DMS 273 treated with DMSO at 0.1 percent for 48 hours (cell line): ENCODE measurements at regions not wholly inside any gene's neighbourhood (a gene's known extent, or its start where the extent isn't known, plus 50 kb on each side); places are given as distances from the start of the nearest gene placed in this dataset.
"Not testable (repeated sequence)": the region's sequence is repeated elsewhere in the genome, so short reads cannot be mapped to it uniquely, and the experiment has no call there.

Experiments
- DNase-seq: peaks from one replicate; lab custom pipeline; 2025; lab: John Stamatoyannopoulos, UW

- DNase-seq, result no peak
Observed at GRCh38 chr4:33073811-33074210, 2353.6 kb downstream of the PCDH7 start.

GRCh38 chr4:33078145-33078544 is 2358.0 kb downstream of the PCDH7 start:
- DNase-seq, result no peak

GRCh38 chr4:33080275-33080674 is 2360.1 kb downstream of the PCDH7 start:
- DNase-seq, result no peak

GRCh38 chr4:33085709-33086108 is 2365.5 kb downstream of the PCDH7 start:
- DNase-seq, result no peak

- DNase-seq, result no peak
Observed at GRCh38 chr4:33086331-33086925, 2366.3 kb downstream of the PCDH7 start.

GRCh38 chr4:33088713-33089112 is 2368.5 kb downstream of the PCDH7 start:
- no peak for DNase-seq

GRCh38 chr4:33090910-33091309 is 2370.7 kb downstream of the PCDH7 start:
- DNase-seq, result no peak

- no peak for DNase-seq
Observed at GRCh38 chr4:33091961-33092360, 2371.8 kb downstream of the PCDH7 start.

- no peak for DNase-seq
Observed at GRCh38 chr4:33104273-33104672, 2384.1 kb downstream of the PCDH7 start.

- no peak for DNase-seq
Observed at GRCh38 chr4:33107814-33108213, 2387.6 kb downstream of the PCDH7 start.

GRCh38 chr4:33111117-33111516 is 2390.9 kb downstream of the PCDH7 start:
- no peak for DNase-seq

- DNase-seq, result no peak
Observed at GRCh38 chr4:33116871-33117270, 2396.7 kb downstream of the PCDH7 start.

GRCh38 chr4:33126002-33126401 is 2405.8 kb downstream of the PCDH7 start:
- no peak for DNase-seq

- DNase-seq, result not testable (repeated sequence)
Observed at GRCh38 chr4:33130662-33131061, 2410.5 kb downstream of the PCDH7 start.

- DNase-seq, result no peak
Observed at GRCh38 chr4:33133723-33134122, 2413.6 kb downstream of the PCDH7 start.

GRCh38 chr4:33134366-33134765 is 2414.2 kb downstream of the PCDH7 start:
- no peak for DNase-seq

GRCh38 chr4:33149658-33150524 is 2429.7 kb downstream of the PCDH7 start:
- no peak for DNase-seq

GRCh38 chr4:33150525-33150910 is 2430.3 kb downstream of the PCDH7 start:
- no peak for DNase-seq

GRCh38 chr4:33160126-33160525 is 2440.0 kb downstream of the PCDH7 start:
- DNase-seq, result peak; percentile 1

GRCh38 chr4:33161202-33161601 is 2441.0 kb downstream of the PCDH7 start:
- no peak for DNase-seq

GRCh38 chr4:33162122-33162521 is 2442.0 kb downstream of the PCDH7 start:
- no peak for DNase-seq

GRCh38 chr4:33171873-33172525 is 2451.8 kb downstream of the PCDH7 start:
- DNase-seq, result no peak

GRCh38 chr4:33176566-33176965 is 2456.4 kb downstream of the PCDH7 start:
- DNase-seq, result no peak
